ENCODE measurements at regions not wholly inside any gene's neighbourhood (a gene's known extent, or its start where the extent isn't known, plus 50 kb on each side); places are given as distances from the start of the nearest gene placed in this dataset.
"Not testable (repeated sequence)": the region's sequence is repeated elsewhere in the genome, so short reads cannot be mapped to it uniquely, and the experiment has no call there.

DNA sequence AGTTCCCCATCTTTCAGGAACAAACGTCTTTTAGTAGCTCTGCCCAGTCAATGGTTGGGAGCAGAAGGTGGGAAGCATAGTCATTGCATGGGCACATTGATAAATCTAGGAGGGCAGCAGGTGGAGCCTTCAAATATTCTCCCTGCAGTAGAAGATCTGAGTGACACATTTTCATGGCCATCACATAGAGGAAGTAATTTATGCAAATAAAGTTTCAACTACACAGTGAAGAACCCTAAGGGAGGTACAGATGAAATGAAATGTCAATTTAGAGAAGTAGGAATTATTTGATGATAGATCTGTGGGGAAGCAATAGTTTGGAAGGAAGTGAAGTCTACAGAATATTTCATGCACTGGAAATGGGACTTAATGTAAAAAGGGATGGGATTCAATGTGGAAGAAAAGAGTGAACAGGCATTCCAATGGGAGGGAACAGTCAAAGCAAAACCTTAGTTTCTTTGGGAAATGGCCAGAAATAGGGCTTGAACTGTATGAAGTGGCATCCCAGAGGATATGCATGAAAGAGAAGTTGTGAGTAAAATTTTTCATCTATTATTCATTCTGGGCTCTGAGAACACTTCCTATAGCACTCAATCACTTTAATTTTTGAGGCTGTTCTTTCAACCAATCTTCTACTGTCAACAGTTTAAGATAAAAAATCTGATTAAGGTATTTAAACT is 256.2 kb upstream of the LUZP2 start:
- no peak overlapping the region for H3K27ac ChIP-seq (ENCODE audit: low read length)
- H3K4me1 ChIP-seq (ENCODE audit: control insufficient read depth, insufficient read depth, low read length) = no peaks in the 10 kb centered on the region
- H3K27me3 ChIP-seq (ENCODE audit: control insufficient read depth, insufficient read depth, low read length) = no peaks in the 10 kb centered on the region
- no peaks in the 10 kb centered on the region; the same call in 1 of the 2 replicates for H3K9me3 ChIP-seq (ENCODE audit: control insufficient read depth, insufficient read depth, low read length)
- H3K4me3 ChIP-seq (ENCODE audit: low read length) = no peak overlapping the region
- DNase-seq (ENCODE audit: low read depth, low spot score) = no peak
- no peaks in the 10 kb centered on the region for H3K36me3 ChIP-seq (ENCODE audit: control insufficient read depth, insufficient read depth, low read length)
- no CpG with 5 or more reads among the region's 1 CpG for WGBS (ENCODE audit: insufficient coverage, insufficient read length)

DNA sequence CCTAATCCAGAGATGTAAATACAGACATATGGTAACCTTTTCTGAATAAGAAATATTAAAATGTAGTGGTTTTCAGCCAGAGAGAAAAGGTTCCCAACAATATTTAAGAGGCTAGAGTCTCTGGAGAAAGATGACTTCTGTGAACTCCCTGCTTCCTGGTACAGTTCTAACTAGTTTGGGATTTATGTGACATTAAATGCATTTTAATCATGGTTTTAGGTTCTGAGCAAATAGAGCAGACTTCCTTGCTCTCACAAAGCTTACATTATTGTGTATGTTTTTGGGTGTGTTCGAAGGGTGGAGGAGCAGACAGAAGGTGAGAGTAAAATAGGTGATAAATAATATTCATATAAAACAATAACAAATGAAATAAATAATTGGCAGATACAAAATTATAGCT is 250.1 kb upstream of the LUZP2 start:
- no peak overlapping the region for H3K4me3 ChIP-seq (ENCODE audit: low read length)
- DNase-seq (ENCODE audit: low read depth, low spot score) = no peak
- H3K36me3 ChIP-seq (ENCODE audit: control insufficient read depth, insufficient read depth, low read length) = no peaks in the 10 kb centered on the region
- no CpG with 5 or more reads among the region's 1 CpG for WGBS (ENCODE audit: insufficient coverage, insufficient read length)
- H3K27ac ChIP-seq (ENCODE audit: low read length) = no peak overlapping the region
- H3K27me3 ChIP-seq (ENCODE audit: control insufficient read depth, insufficient read depth, low read length) = no peaks in the 10 kb centered on the region
- no peaks in the 10 kb centered on the region for H3K4me1 ChIP-seq (ENCODE audit: control insufficient read depth, insufficient read depth, low read length)
- no peaks in the 10 kb centered on the region; the same call in 1 of the 2 replicates for H3K9me3 ChIP-seq (ENCODE audit: control insufficient read depth, insufficient read depth, low read length)

DNA sequence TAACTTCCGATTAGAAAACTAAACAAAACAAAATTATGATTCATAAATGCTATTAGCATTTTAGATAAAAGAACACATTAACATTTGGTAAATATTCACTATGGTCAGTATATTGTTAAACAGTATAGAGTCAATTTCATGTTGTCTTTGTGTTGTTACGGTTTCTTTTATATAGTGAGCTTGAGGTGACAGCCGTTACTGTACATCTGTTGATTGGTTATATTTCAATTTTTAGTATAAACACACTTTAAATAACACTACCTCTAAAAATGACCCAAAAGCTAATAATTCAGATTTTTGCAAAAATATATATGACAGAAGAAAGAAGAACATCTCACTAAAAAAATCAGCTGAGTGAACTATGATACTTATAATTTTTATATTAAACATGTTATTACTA is 249.0 kb upstream of the LUZP2 start:
- no CpG with 5 or more reads among the region's 3 CpGs for WGBS (ENCODE audit: insufficient coverage, insufficient read length)
- H3K36me3 ChIP-seq (ENCODE audit: control insufficient read depth, insufficient read depth, low read length) = no peaks in the 10 kb centered on the region
- no peak overlapping the region for H3K4me3 ChIP-seq (ENCODE audit: low read length)
- H3K4me1 ChIP-seq (ENCODE audit: control insufficient read depth, insufficient read depth, low read length) = no peaks in the 10 kb centered on the region
- DNase-seq (ENCODE audit: low read depth, low spot score) = no peak
- no peaks in the 10 kb centered on the region for H3K27me3 ChIP-seq (ENCODE audit: control insufficient read depth, insufficient read depth, low read length)
- H3K27ac ChIP-seq (ENCODE audit: low read length) = no peak overlapping the region
- H3K9me3 ChIP-seq (ENCODE audit: control insufficient read depth, insufficient read depth, low read length) = no peaks in the 10 kb centered on the region; the same call in 1 of the 2 replicates

DNA sequence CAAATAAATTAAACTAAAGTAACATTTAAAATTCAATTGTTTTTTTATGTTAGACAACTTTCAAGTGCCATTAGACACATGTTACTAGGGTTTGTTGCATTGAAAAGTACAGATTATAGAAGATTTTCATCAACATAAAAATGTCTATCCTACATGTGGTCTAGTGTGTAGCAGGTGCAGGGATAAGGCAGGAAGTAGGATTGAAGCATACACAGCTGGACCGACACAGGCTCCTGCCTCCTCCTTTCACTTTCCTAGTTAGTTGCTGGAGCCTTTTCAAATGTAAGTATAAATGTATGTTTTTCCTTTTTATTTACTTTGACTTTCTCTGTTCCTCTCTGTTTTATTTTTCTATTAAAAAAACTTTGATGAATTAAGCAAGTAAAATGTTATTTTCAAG is 246.9 kb upstream of the LUZP2 start:
- DNase-seq (ENCODE audit: low read depth, low spot score) = no peak
- Histone ChIP-seq H3K4me1 (ENCODE audit: control insufficient read depth, insufficient read depth, low read length) (no peaks in the 10 kb centered on the region), H3K27ac (ENCODE audit: low read length) (no peak overlapping the region), H3K9me3 (ENCODE audit: control insufficient read depth, insufficient read depth, low read length) (no peaks in the 10 kb centered on the region), H3K36me3 (ENCODE audit: control insufficient read depth, insufficient read depth, low read length) (no peaks in the 10 kb centered on the region), H3K4me3 (ENCODE audit: low read length) (no peak overlapping the region), H3K27me3 (ENCODE audit: control insufficient read depth, insufficient read depth, low read length) (no peaks in the 10 kb centered on the region)
- WGBS (ENCODE audit: insufficient coverage, insufficient read length) = no CpG with 5 or more reads among the region's 1 CpG

DNA sequence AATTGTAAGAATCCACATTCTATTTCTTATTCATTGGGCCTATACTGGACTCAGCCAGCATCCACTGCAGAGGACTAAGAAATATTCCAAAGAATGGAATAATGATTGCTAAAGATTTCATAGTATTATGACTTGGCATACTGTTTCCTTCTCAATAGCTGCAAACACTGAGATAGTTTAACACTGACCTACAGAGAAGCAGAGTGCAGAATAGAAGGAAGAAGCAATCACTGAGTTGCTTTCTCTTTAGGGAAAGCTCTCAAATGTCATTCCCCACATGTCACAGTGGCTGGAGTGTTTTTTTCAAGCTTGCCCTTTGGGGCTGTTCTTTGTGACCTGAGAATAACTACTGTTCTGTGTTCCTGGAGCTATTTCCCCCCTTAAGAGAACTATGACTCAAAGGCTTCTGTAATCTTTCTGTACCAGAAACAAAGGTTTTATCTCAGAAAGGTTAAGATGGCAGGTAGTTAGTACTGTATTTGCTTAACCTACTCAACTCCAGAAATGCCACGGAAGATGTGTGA is 243.6 kb upstream of the LUZP2 start:
- Histone ChIP-seq H3K36me3 (ENCODE audit: control insufficient read depth, insufficient read depth, low read length) (no peaks in the 10 kb centered on the region), H3K4me3 (ENCODE audit: low read length) (no peak overlapping the region), H3K9me3 (ENCODE audit: control insufficient read depth, insufficient read depth, low read length) (no peaks in the 10 kb centered on the region), H3K27ac (ENCODE audit: low read length) (no peak overlapping the region), H3K4me1 (ENCODE audit: control insufficient read depth, insufficient read depth, low read length) (no peaks in the 10 kb centered on the region), H3K27me3 (ENCODE audit: control insufficient read depth, insufficient read depth, low read length) (no peaks in the 10 kb centered on the region)
- no peak for DNase-seq (ENCODE audit: low read depth, low spot score)
- WGBS (ENCODE audit: insufficient coverage, insufficient read length) = no CpG with 5 or more reads among the region's 1 CpG

DNA sequence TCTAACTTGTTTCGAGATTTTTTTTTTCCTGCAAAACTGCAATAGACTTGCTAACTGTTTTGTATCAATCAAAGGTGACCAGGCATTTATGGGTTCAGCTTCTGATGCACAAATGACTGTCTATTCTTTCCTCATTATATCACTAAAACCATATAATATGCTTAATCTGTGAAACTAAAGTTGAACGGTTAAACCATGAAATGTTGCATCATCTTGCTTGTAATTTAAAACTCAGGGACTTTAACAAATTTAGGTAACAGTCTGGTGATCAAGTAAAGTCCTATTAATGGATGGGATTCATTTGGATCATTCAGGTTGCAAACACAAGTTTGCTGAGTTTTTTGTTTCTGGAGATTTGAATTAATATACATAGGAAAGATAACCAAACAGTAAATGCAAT is 232.0 kb upstream of the LUZP2 start:
- Histone ChIP-seq H3K4me3 (ENCODE audit: low read length) (no peak overlapping the region), H3K36me3 (ENCODE audit: control insufficient read depth, insufficient read depth, low read length) (no peaks in the 10 kb centered on the region), H3K9me3 (ENCODE audit: control insufficient read depth, insufficient read depth, low read length) (no peaks in the 10 kb centered on the region), H3K27ac (ENCODE audit: low read length) (no peak overlapping the region), H3K4me1 (ENCODE audit: control insufficient read depth, insufficient read depth, low read length) (no peaks in the 10 kb centered on the region), H3K27me3 (ENCODE audit: control insufficient read depth, insufficient read depth, low read length) (no peaks in the 10 kb centered on the region)
- DNase-seq (ENCODE audit: low read depth, low spot score) = no peak
- WGBS (ENCODE audit: insufficient coverage, insufficient read length) = no CpG with 5 or more reads among the region's 2 CpGs

DNA sequence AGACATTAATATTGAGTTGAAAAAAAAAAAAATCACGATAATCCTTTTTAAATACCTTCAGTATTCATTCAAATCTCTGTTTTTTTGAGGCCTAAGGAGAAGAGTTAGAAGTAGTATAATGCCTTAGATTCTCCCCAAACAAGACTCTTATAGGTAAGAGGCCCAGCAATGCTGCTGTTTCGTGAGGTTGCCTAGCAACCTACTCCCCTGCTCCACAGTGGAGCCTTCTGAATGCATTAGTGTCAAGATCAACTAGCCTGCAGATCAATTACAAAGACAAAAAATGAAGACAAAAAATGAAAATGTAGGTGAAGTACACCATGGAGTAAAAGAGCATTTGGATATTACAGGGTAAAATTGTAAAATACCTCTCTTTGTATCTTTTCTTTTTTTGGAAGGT is 229.8 kb upstream of the LUZP2 start:
- Histone ChIP-seq H3K9me3 (ENCODE audit: control insufficient read depth, insufficient read depth, low read length) (no peaks in the 10 kb centered on the region), H3K4me3 (ENCODE audit: low read length) (no peak overlapping the region), H3K36me3 (ENCODE audit: control insufficient read depth, insufficient read depth, low read length) (no peaks in the 10 kb centered on the region), H3K4me1 (ENCODE audit: control insufficient read depth, insufficient read depth, low read length) (no peaks in the 10 kb centered on the region), H3K27me3 (ENCODE audit: control insufficient read depth, insufficient read depth, low read length) (no peaks in the 10 kb centered on the region), H3K27ac (ENCODE audit: low read length) (no peak overlapping the region)
- DNase-seq (ENCODE audit: low read depth, low spot score) = no peak
- WGBS (ENCODE audit: insufficient coverage, insufficient read length) = no CpG with 5 or more reads among the region's 2 CpGs

DNA sequence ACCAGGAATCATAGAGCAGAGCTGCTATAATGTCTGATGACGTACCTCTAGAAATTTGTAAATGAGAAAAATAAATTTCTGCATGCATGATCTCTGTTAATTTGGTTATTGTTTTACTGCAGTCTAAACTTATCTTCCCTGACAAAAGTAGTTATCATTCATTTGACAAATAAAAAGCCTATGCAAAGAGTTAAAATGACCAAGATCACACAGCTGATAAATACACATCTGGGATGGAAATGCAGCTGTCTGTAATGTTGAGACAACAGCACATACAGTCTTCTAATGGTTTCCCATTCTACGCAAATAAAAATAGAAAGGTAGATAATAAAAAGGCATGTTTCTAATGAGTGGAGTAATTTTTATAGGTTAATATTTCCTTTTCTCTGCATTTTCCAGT is 225.1 kb upstream of the LUZP2 start:
- WGBS (ENCODE audit: insufficient coverage, insufficient read length) = no CpG with 5 or more reads among the region's 2 CpGs
- H3K4me3 ChIP-seq (ENCODE audit: low read length) = no peak overlapping the region
- DNase-seq (ENCODE audit: low read depth, low spot score) = no peak
- H3K27ac ChIP-seq (ENCODE audit: low read length) = no peak overlapping the region
- no peaks in the 10 kb centered on the region for H3K9me3 ChIP-seq (ENCODE audit: control insufficient read depth, insufficient read depth, low read length)
- H3K36me3 ChIP-seq (ENCODE audit: control insufficient read depth, insufficient read depth, low read length) = no peaks in the 10 kb centered on the region
- H3K4me1 ChIP-seq (ENCODE audit: control insufficient read depth, insufficient read depth, low read length) = no peaks in the 10 kb centered on the region
- H3K27me3 ChIP-seq (ENCODE audit: control insufficient read depth, insufficient read depth, low read length) = no peaks in the 10 kb centered on the region

DNA sequence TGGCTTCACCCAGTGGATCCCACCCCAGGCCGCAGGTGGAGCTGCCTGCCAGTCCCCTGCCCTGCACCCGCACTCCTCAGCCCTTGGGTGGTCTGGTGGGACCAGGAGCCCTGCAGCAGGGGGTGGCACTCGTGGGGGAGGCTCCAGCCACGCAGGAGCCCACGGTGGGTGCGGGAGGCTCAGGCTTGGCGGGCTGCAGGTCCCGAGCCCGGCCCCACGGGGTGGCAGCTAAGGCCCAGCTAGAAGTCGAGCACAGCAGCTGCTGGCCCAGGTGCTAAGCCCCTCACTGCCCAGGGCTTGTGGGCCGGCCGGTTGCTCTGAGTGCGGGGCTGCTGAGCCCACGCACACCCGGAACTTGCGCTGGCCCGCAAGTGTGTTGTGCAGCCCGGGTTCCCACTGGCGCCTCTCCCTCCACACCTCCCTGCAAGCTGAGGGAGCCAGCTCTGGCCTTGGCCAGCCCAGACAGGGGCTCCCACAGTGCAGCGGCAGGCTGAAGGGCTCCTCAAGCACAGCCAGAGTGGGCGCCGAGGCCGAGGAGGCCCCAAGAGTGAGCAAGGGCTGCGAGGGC is 222.6 kb upstream of the LUZP2 start:
- H3K4me3 ChIP-seq (ENCODE audit: low read length); H3K9me3 ChIP-seq (ENCODE audit: control insufficient read depth, insufficient read depth, low read length); H3K4me1 ChIP-seq (ENCODE audit: control insufficient read depth, insufficient read depth, low read length); H3K36me3 ChIP-seq (ENCODE audit: control insufficient read depth, insufficient read depth, low read length); DNase-seq (ENCODE audit: low read depth, low spot score); H3K27ac ChIP-seq (ENCODE audit: low read length); H3K27me3 ChIP-seq (ENCODE audit: control insufficient read depth, insufficient read depth, low read length): not testable (repeated sequence)
- no CpG with 5 or more reads among the region's 25 CpGs for WGBS (ENCODE audit: insufficient coverage, insufficient read length)

DNA sequence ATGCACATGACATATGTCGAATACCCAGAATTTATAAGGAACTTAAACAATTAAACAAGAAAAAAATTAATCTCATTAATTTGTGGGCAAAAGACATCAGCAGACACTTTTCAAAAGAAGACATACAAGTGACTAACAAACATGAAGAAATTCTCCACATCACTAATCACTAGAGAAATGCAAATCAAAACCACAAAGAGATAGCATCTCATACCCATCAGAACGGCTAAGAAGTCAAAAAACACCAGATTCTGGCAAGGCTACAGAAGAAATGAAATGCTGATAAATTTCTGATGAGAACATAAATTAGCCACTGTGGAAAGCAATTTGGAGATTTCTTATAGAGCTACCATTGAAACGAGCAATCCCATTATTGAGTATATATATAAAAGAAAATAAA is 210.6 kb upstream of the LUZP2 start:
- no peak for DNase-seq (ENCODE audit: low read depth, low spot score)
- Histone ChIP-seq H3K9me3 (ENCODE audit: control insufficient read depth, insufficient read depth, low read length) (no peaks in the 10 kb centered on the region), H3K27ac (ENCODE audit: low read length) (no peak overlapping the region), H3K27me3 (ENCODE audit: control insufficient read depth, insufficient read depth, low read length) (no peaks in the 10 kb centered on the region), H3K4me3 (ENCODE audit: low read length) (no peak overlapping the region), H3K36me3 (ENCODE audit: control insufficient read depth, insufficient read depth, low read length) (no peaks in the 10 kb centered on the region), H3K4me1 (ENCODE audit: control insufficient read depth, insufficient read depth, low read length) (no peaks in the 10 kb centered on the region)
- WGBS (ENCODE audit: insufficient coverage, insufficient read length) = no CpG with 5 or more reads among the region's 3 CpGs

DNA sequence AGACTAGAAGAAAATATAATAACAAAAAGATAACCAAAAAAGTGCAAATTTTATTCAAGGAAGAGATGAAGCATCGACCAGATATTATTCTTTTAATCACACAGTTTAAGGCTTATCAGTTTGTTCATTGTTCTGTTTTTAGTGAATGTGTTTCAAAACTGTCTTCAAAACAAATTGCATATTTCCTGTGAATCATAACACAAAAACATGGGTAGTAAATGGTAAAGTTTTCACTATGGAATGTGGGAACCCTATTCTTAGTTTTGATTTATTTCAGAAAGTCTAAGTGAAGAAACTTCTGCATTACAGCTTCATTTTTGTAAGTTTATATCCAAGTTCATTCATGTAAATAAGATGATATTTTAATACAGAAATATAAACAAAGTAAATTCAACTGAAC is 207.6 kb upstream of the LUZP2 start:
- whole genome bisulfite sequencing (ENCODE audit: insufficient coverage, insufficient read length) = no CpG with 5 or more reads among the region's 1 CpG
- H3K36me3 ChIP-seq (ENCODE audit: control insufficient read depth, insufficient read depth, low read length) = no peaks in the 10 kb centered on the region
- H3K27ac ChIP-seq (ENCODE audit: low read length) = no peak overlapping the region
- no peaks in the 10 kb centered on the region for H3K9me3 ChIP-seq (ENCODE audit: control insufficient read depth, insufficient read depth, low read length)
- H3K27me3 ChIP-seq (ENCODE audit: control insufficient read depth, insufficient read depth, low read length) = no peaks in the 10 kb centered on the region
- DNase-seq (ENCODE audit: low read depth, low spot score) = no peak
- H3K4me1 ChIP-seq (ENCODE audit: control insufficient read depth, insufficient read depth, low read length) = no peaks in the 10 kb centered on the region
- H3K4me3 ChIP-seq (ENCODE audit: low read length) = no peak overlapping the region
